IMR-90 (cell line): ENCODE measurements at regions not wholly inside any gene's neighbourhood (a gene's known extent, or its start where the extent isn't known, plus 50 kb on each side); places are given as distances from the start of the nearest gene placed in this dataset.
A peak's percentile ranks its signal among the peaks of the same experiment; 100 is the strongest.

Source experiments
- ATAC-seq: fragments of 200-7000 bp; cut with Tn5 transposase; 2 replicates; pipeline ENCODE4 v1.9.1; 2020; ENCODE audit warnings: low read depth, mild to moderate bottlenecking, moderate library complexity
- BruUV-seq: library from RNA; stranded (reverse); fragments of 400-500 nt; replicated peaks from 2 replicates; lab custom pipeline; 2021; lab: Mats Ljungman, UMichigan
- CTCF ChIA-PET: fragments of 300-600 bp; formaldehyde crosslinking; extraction: SDS; loops from one replicate; lab custom pipeline; 2021; ENCODE audit warnings: antibody characterized with exemption; lab: Yijun Ruan, JAX
- POLR2A ChIA-PET: fragments of 300-600 bp; sonication (Branson Sonifier 250); formaldehyde crosslinking; loops from one replicate; lab custom pipeline; 2022; ENCODE audit warnings: antibody characterized with exemption; ENCODE audit not compliant: unreplicated experiment; lab: Charles Lee
- DNase-seq: peaks from one replicate; pipeline ENCODE4 v3.0.0; 2013
- H2AFZ ChIP-seq: replicated peaks from 2 replicates; pipeline ENCODE3; 2013; ENCODE audit warnings: low read length, mild to moderate bottlenecking; ENCODE audit not compliant: poor library complexity
- H2AK5ac ChIP-seq: 2 replicates; pipeline ENCODE4 v1.6.1; 2013; ENCODE audit warnings: low read depth, low read length, inconsistent platforms
- H2AK9ac ChIP-seq: replicated peaks from 2 replicates; pipeline ENCODE3; 2013; ENCODE audit warnings: mild to moderate bottlenecking, low read depth, low read length, moderate library complexity; ENCODE audit not compliant: poor library complexity
- H2BK120ac ChIP-seq: 2 replicates; pipeline ENCODE4 v1.6.1; 2013; ENCODE audit warnings: low read depth, low read length, inconsistent platforms
- H2BK15ac ChIP-seq: 3 replicates; pipeline ENCODE4 v1.6.1; 2013; ENCODE audit warnings: low read depth, low read length, inconsistent platforms
- H2BK20ac ChIP-seq: 2 replicates; pipeline ENCODE4 v1.6.1; 2013; ENCODE audit warnings: low read depth, mild to moderate bottlenecking, inconsistent platforms, low read length, moderate library complexity
- H2BK5ac ChIP-seq: 2 replicates; pipeline ENCODE4 v1.6.1; 2013; ENCODE audit warnings: mild to moderate bottlenecking, low read depth, low read length, inconsistent platforms; ENCODE audit not compliant: poor library complexity, severe bottlenecking
- H3K14ac ChIP-seq: replicated peaks from 2 replicates; pipeline ENCODE4 v1.6.1; 2013; ENCODE audit warnings: low read depth, low read length, inconsistent platforms
- H3K18ac ChIP-seq: 2 replicates; pipeline ENCODE4 v1.6.1; 2013; ENCODE audit warnings: low read depth, low read length, control low read depth
- H3K23ac ChIP-seq: 2 replicates; pipeline ENCODE4 v1.6.1; 2013; ENCODE audit warnings: low read depth, low read length, inconsistent platforms
- H3K27ac ChIP-seq: 2 replicates; pipeline ENCODE4 v1.5.1; 2013; ENCODE audit warnings: mild to moderate bottlenecking, control low read depth, low read length; ENCODE audit not compliant: insufficient read depth
- H3K27me3 ChIP-seq: 2 replicates; pipeline ENCODE4 v1.6.1; 2013; ENCODE audit warnings: low read length; ENCODE audit not compliant: control insufficient read depth, insufficient read depth
- H3K36me3 ChIP-seq: 2 replicates; pipeline ENCODE4 v1.6.1; 2013; ENCODE audit warnings: low read length, mixed read lengths; ENCODE audit not compliant: control insufficient read depth, insufficient read depth
- H3K4ac ChIP-seq: 2 replicates; pipeline ENCODE4 v1.6.1; 2013; ENCODE audit warnings: low read depth, low read length, inconsistent platforms
- H3K4me1 ChIP-seq: 2 replicates; pipeline ENCODE4 v1.6.1; 2013; ENCODE audit warnings: low read length, mixed read lengths; ENCODE audit not compliant: control insufficient read depth, insufficient read depth
- H3K4me2 ChIP-seq: 2 replicates; pipeline ENCODE4 v1.6.1; 2013; ENCODE audit warnings: low read depth, mild to moderate bottlenecking, control low read depth, low read length, moderate library complexity
- H3K4me3 ChIP-seq: 2 replicates; pipeline ENCODE4 v1.5.1; 2013; ENCODE audit warnings: low read depth, mild to moderate bottlenecking, control low read depth, low read length, moderate library complexity; ENCODE audit not compliant: insufficient read depth
- H3K56ac ChIP-seq: 2 replicates; pipeline ENCODE4 v1.6.1; 2013; ENCODE audit warnings: low read length, inconsistent platforms; ENCODE audit not compliant: insufficient read depth; ENCODE audit errors: extremely low read depth
- H3K79me1 ChIP-seq, 2 experiments: 2 replicates each; pipeline ENCODE4 v1.6.1; 2013; ENCODE audit warnings: low read length in 2 of 2, inconsistent platforms in 1 of 2, low read depth in 1 of 2
- H3K9ac ChIP-seq: 2 replicates; pipeline ENCODE4 v1.6.1; 2013; ENCODE audit warnings: low read depth, low read length, control low read depth
- H3K9me1 ChIP-seq: 2 replicates; pipeline ENCODE4 v1.6.1; 2013; ENCODE audit warnings: low read length, inconsistent platforms; ENCODE audit not compliant: insufficient read depth
- H3K9me3 ChIP-seq: 2 replicates; pipeline ENCODE4 v1.6.1; 2013; ENCODE audit warnings: low read length; ENCODE audit not compliant: control insufficient read depth, insufficient read depth
- H4K20me1 ChIP-seq: 2 replicates; pipeline ENCODE4 v1.6.1; 2013; ENCODE audit warnings: low read length, inconsistent platforms; ENCODE audit not compliant: insufficient read depth
- H4K5ac ChIP-seq: 2 replicates; pipeline ENCODE4 v1.6.1; 2013; ENCODE audit warnings: mild to moderate bottlenecking, low read depth, low read length, control low read depth
- H4K8ac ChIP-seq, 2 experiments: 2 replicates each; pipeline ENCODE4 v1.6.1; 2013; ENCODE audit warnings: low read depth in 2 of 2, low read length in 2 of 2, control low read depth in 1 of 2, inconsistent platforms in 1 of 2
- H4K91ac ChIP-seq: 2 replicates; pipeline ENCODE4 v1.6.1; 2013; ENCODE audit warnings: low read depth, low read length, inconsistent platforms; ENCODE audit not compliant: insufficient read depth
- BHLHE40 ChIP-seq: fragments of 150-350 bp; IDR thresholded peaks from 2 replicates; pipeline ENCODE4 v1.6.1; 2016; ENCODE audit warnings: mild to moderate bottlenecking, low read depth, low read length
- CEBPB ChIP-seq: IDR thresholded peaks from 2 replicates; pipeline ENCODE4 v1.6.1; 2012; ENCODE audit warnings: low read depth, low read length, improper control_type of control experiment
- CHD1 ChIP-seq: IDR thresholded peaks from 2 replicates; pipeline ENCODE4 v1.6.1; 2012; ENCODE audit warnings: low read depth, low read length, improper control_type of control experiment
- FOS ChIP-seq: fragments of 150-350 bp; IDR thresholded peaks from 2 replicates; pipeline ENCODE4 v1.6.1; 2016; ENCODE audit warnings: low read depth, low read length
- MAFK ChIP-seq: IDR thresholded peaks from 2 replicates; pipeline ENCODE4 v1.6.1; 2012; ENCODE audit warnings: low read depth, low read length, improper control_type of control experiment
- MAZ ChIP-seq: IDR thresholded peaks from 2 replicates; pipeline ENCODE4 v1.6.1; 2012; ENCODE audit warnings: low read depth, mild to moderate bottlenecking, low read length, improper control_type of control experiment, moderate library complexity, borderline replicate concordance
- MXI1 ChIP-seq: IDR thresholded peaks from 2 replicates; pipeline ENCODE4 v1.6.1; 2012; ENCODE audit warnings: low read depth, mild to moderate bottlenecking, low read length, moderate library complexity, borderline replicate concordance
- NFE2L2 ChIP-seq: fragments of 150-350 bp; IDR thresholded peaks from 2 replicates; pipeline ENCODE4 v1.6.1; 2016; ENCODE audit warnings: low read depth, mild to moderate bottlenecking, low read length
- POLR2A ChIP-seq: IDR thresholded peaks from 2 replicates; pipeline ENCODE4 v1.6.1; 2012; ENCODE audit warnings: mild to moderate bottlenecking, low read depth, low read length
- RAD21 ChIP-seq: IDR thresholded peaks from 2 replicates; pipeline ENCODE4 v1.6.1; 2012; ENCODE audit warnings: low read length, improper control_type of control experiment
- RCOR1 ChIP-seq: IDR thresholded peaks from 2 replicates; pipeline ENCODE4 v1.6.1; 2012; ENCODE audit warnings: mild to moderate bottlenecking, low read length, improper control_type of control experiment; ENCODE audit not compliant: insufficient replicate concordance
- RFX5 ChIP-seq: IDR thresholded peaks from 2 replicates; pipeline ENCODE4 v1.8.0; 2012; ENCODE audit warnings: low read depth, mild to moderate bottlenecking, low read length, moderate library complexity
- SMC3 ChIP-seq: fragments of 150-350 bp; IDR thresholded peaks from 2 replicates; pipeline ENCODE4 v1.6.1; 2016; ENCODE audit warnings: low read depth, mild to moderate bottlenecking, antibody characterized with exemption, low read length, moderate library complexity
- WGBS, 2 experiments: methylation state at CpG; one replicate each; pipeline versions ENCODE4 v1.1.5 to v1.1.7; 2013; ENCODE audit warnings: missing lambda C conversion rate in 2 of 2; ENCODE audit not compliant: insufficient read length in 1 of 2; ENCODE audit errors: extremely low coverage in 2 of 2; 5-methylcytosine and 5-hydroxymethylcytosine counted together
- dilution Hi-C: fragments of 300-500 bp; cut with HindIII; formaldehyde crosslinking; loops from one replicate; pipeline ENCODE4 v1.14.3; 2018; ENCODE audit warnings: low sequenced_read_pairs; ENCODE audit not compliant: unreplicated experiment
- in situ Hi-C: fragments of 300-500 bp; cut with MboI; formaldehyde crosslinking; loops from 3 replicates; pipeline ENCODE4 v1.14.3; 2019; ENCODE audit warnings: low sequenced_read_pairs, inconsistent platforms, mixed read lengths
- intact Hi-C: fragments of 100-400 bp; cut with micrococcal nuclease; formaldehyde crosslinking; loops from 2 replicates; pipeline ENCODE4 v1.10.0; 2022
- TF ChIP-seq, protein P1 (sequence below): conservative IDR thresholded peaks from 2 replicates; pipeline ENCODE4 v1.5.1; 2012; ENCODE audit warnings: mild to moderate bottlenecking, low read depth, low read length, improper control_type of control experiment
- TF ChIP-seq, protein P2 (sequence below): fragments of 150-350 bp; IDR thresholded peaks from 2 replicates; pipeline ENCODE4 v1.6.1; 2016; ENCODE audit warnings: low read depth, mild to moderate bottlenecking, low read length, moderate library complexity, borderline replicate concordance
- TF ChIP-seq, protein P3 (sequence below): fragments of 150-350 bp; IDR thresholded peaks from 2 replicates; pipeline ENCODE4 v1.6.1; 2017; ENCODE audit warnings: mild to moderate bottlenecking, antibody characterized with exemption, low read length, low read depth

DNA sequence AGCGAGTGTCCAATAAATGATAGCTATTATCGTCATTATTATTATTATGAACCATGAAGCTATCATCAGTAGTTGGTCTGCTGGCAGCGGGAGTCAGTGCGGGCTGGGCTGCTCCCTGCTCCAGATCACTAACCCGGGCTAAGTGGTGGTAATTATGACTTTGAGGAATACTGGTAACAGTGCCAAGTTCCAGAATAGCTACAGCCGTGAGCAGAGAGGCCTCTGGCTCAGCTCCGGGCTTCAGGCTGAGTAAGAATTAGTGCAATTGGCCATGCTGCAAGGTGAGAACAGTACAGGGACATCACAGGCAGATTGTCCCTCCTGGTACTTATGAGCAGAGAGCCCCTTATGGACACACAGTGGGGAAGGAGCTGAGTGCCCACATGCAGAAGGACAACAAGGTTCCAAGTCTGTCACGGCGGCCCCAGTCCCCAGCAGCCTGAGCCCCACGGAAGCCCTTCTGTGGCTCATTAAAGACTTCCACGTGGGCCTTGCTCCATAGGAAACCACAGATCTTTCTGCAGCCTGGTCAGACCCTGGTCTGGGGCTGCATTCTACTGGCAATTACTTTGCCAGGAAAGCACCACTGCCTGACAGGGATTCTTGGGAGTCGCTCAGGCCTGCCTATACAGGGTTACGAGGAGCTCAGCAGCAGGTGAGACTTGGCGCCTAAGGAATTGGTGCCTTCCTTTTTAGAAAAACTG is 235.1 kb downstream of the RRAGC start:
- no peak overlapping the region for H3K56ac ChIP-seq
- no peak overlapping the region for H3K18ac ChIP-seq
- no peak overlapping the region for H3K27ac ChIP-seq
- H2BK5ac ChIP-seq: no peak overlapping the region
- no peak overlapping the region for H4K91ac ChIP-seq
- H3K4me3 ChIP-seq: no peak overlapping the region
- TF ChIP-seq, protein P1, sequence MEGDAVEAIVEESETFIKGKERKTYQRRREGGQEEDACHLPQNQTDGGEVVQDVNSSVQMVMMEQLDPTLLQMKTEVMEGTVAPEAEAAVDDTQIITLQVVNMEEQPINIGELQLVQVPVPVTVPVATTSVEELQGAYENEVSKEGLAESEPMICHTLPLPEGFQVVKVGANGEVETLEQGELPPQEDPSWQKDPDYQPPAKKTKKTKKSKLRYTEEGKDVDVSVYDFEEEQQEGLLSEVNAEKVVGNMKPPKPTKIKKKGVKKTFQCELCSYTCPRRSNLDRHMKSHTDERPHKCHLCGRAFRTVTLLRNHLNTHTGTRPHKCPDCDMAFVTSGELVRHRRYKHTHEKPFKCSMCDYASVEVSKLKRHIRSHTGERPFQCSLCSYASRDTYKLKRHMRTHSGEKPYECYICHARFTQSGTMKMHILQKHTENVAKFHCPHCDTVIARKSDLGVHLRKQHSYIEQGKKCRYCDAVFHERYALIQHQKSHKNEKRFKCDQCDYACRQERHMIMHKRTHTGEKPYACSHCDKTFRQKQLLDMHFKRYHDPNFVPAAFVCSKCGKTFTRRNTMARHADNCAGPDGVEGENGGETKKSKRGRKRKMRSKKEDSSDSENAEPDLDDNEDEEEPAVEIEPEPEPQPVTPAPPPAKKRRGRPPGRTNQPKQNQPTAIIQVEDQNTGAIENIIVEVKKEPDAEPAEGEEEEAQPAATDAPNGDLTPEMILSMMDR: no peak
- no peak for TF ChIP-seq CEBPB
- TF ChIP-seq NFE2L2: no peak
- no peak for TF ChIP-seq FOS
- no peak for TF ChIP-seq RFX5
- no peak for TF ChIP-seq POLR2A
- TF ChIP-seq, protein P2, sequence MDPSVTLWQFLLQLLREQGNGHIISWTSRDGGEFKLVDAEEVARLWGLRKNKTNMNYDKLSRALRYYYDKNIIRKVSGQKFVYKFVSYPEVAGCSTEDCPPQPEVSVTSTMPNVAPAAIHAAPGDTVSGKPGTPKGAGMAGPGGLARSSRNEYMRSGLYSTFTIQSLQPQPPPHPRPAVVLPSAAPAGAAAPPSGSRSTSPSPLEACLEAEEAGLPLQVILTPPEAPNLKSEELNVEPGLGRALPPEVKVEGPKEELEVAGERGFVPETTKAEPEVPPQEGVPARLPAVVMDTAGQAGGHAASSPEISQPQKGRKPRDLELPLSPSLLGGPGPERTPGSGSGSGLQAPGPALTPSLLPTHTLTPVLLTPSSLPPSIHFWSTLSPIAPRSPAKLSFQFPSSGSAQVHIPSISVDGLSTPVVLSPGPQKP: no peak
- TF ChIP-seq RAD21: no peak
- no peak for TF ChIP-seq BHLHE40
- TF ChIP-seq MAZ: no peak
- TF ChIP-seq, protein P3, sequence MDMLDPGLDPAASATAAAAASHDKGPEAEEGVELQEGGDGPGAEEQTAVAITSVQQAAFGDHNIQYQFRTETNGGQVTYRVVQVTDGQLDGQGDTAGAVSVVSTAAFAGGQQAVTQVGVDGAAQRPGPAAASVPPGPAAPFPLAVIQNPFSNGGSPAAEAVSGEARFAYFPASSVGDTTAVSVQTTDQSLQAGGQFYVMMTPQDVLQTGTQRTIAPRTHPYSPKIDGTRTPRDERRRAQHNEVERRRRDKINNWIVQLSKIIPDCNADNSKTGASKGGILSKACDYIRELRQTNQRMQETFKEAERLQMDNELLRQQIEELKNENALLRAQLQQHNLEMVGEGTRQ: no peak
- no peak for TF ChIP-seq MXI1
- TF ChIP-seq MAFK: no peak
- no peak for TF ChIP-seq RCOR1
- no peak for TF ChIP-seq SMC3
- no peak for TF ChIP-seq CHD1
- no peaks in the 10 kb centered on the region for H4K20me1 ChIP-seq
- H3K14ac ChIP-seq: no peak overlapping the region
- H2AK5ac ChIP-seq: no peak overlapping the region
- CTCF ChIA-PET: no interaction called here
- ATAC-seq (no peak), DNase-seq (no peak)
- H4K5ac ChIP-seq: no peak overlapping the region
- no peak overlapping the region for H2AFZ ChIP-seq
- H3K4me2 ChIP-seq: no peak overlapping the region
- H3K9me3 ChIP-seq: no peaks in the 10 kb centered on the region
- H3K4me1 ChIP-seq: no peaks in the 10 kb centered on the region
- no peak overlapping the region for H2BK20ac ChIP-seq
- H3K9me1 ChIP-seq: no peaks in the 10 kb centered on the region
- H3K4ac ChIP-seq: no peak overlapping the region
- no peaks in the 10 kb centered on the region; the same call in 1 of the 2 replicates for H3K27me3 ChIP-seq
- no peak overlapping the region for H4K8ac ChIP-seq
- dilution Hi-C loops (no loop called here), intact Hi-C loops (no loop called here), in situ Hi-C loops (no loop called here)
- H3K9ac ChIP-seq: no peak overlapping the region
- no peak overlapping the region for H2BK15ac ChIP-seq
- WGBS, 2 experiments: 43% methylated on average over 6 of the region's 14 CpGs; no CpG with 5 or more reads in 1 of the 2 experiments
- POLR2A ChIA-PET: no interaction called here
- BruUV-seq: no TSS peak
- H3K36me3 ChIP-seq: no peaks in the 10 kb centered on the region
- H3K79me1 ChIP-seq: no peaks in the 10 kb centered on the region
- peak overlapping the region; percentile 42 for H2AK9ac ChIP-seq
- no peak overlapping the region for H2BK120ac ChIP-seq
- no peak overlapping the region for H3K23ac ChIP-seq
